GM04503 (cell line): ENCODE measurements at regions not wholly inside any gene's neighbourhood (a gene's known extent, or its start where the extent isn't known, plus 50 kb on each side); places are given as distances from the start of the nearest gene placed in this dataset.

Experiments used
- DNase-seq: peaks from one replicate; pipeline ENCODE4 v3.0.0-alpha.2; 2012; ENCODE audit warnings: low read depth

DNA sequence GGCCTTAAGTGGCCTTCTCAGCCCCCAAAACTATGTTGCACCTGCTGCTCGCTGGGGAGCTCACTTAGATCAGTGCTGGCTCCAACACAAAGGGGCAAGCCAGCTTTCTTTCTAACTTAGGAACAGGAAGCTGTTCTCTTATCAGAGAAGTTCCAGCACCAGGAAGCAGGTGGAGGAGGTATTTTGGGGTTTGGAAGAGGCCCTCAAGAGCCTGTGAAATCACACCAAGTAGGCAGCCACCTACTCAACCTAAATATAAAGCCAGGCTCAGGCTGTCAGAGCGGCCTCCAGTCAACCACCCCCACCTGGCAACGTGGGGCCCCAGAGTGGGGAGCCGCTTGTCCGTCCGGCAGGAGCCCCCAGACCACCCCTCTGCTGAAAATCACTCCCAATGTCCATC lies 152.8 kb downstream of the OLFM1 start:
- no peak for DNase-seq

DNA sequence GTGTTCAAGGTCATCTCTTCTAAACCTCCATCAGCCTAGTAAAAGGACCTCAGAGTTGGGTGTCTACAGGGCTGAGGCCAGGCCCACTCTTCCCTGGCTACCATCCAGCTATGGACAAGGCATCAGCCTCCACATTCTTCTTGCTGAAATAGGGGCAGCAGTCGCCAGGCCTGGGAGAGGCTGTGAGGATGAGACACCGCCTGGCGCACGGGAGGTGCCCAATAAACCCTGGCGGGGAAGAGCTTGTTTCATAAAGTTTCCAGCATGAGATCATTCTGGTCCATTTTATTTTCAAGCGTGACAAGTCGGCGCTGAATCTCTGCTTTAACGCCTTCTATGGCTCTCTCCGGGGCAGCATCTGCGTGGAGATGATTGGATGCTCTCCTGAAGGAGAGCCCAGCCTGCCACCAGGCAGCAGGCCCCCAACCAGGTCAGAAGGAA lies 153.4 kb downstream of the OLFM1 start:
- DNase-seq: no peak

DNA sequence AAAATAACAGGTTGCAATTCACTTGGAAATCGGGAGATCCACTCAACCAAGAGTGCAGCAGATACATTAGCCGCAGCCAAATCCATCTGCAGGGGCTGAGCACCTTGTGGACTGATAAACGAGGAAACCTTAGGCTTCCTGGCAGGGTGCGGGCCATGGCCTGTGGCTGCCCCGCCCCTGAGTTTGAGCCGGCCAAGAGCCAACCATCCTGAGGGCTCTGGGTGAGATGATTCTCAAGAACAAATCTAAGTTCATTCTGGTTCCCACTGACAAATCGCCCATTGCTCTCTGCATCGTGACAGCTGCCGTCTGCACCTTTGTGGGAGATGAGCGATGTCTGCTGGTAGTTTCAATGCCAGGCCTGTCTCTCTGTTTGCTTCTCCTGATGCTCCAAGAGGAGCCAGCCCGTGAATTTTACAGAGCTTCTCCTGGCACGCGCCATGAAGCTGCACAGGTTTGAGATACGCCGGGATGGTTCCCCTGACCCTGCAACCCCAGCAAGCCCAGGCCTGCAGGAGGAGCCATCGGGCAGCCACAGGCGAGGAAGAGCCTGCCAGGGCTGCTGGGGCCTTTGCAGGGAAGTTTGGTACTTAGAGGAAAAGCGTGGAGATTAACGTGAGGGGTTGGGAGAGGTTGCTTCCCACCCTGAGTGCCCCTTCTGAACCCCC lies 154.0 kb downstream of the OLFM1 start:
- DNase-seq: no peak

DNA sequence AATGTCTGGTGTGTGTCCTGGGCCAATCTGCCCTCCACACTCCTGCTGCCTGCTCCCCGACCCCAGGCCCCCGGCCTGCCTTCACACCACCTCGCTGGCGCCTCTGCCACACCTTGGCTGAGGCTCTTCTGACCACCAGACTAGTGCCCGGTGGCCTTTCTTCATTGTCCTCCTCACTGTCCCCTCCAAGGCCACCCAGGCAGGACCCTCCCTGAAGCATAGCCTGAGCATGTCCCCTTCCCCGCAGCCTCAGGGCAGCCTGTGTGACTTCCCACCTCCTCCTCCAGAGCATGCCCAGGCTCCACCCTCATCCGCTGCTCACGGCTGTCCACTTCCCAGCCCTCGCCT lies 154.6 kb downstream of the OLFM1 start:
- DNase-seq: no peak

DNA sequence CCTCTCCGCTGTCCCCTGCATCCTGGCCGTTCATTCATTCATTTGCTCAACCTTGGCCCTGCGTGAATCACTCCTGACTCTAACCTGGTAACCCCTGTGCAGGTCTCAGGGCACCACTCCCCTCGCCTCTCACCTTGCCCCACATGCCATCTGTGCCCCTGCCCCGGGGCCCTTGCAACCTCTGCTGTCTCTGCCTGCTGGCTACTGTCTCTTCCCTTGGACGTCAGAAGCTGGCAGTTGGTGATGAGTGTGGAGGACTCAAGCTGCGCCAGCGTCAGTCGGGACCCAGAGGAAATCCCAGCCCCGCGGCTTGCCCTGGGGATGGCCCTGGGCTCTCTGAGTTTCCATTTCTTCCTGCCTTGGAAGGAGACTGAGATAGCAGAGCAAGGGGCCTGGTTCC lies 154.9 kb downstream of the OLFM1 start:
- no peak for DNase-seq

DNA sequence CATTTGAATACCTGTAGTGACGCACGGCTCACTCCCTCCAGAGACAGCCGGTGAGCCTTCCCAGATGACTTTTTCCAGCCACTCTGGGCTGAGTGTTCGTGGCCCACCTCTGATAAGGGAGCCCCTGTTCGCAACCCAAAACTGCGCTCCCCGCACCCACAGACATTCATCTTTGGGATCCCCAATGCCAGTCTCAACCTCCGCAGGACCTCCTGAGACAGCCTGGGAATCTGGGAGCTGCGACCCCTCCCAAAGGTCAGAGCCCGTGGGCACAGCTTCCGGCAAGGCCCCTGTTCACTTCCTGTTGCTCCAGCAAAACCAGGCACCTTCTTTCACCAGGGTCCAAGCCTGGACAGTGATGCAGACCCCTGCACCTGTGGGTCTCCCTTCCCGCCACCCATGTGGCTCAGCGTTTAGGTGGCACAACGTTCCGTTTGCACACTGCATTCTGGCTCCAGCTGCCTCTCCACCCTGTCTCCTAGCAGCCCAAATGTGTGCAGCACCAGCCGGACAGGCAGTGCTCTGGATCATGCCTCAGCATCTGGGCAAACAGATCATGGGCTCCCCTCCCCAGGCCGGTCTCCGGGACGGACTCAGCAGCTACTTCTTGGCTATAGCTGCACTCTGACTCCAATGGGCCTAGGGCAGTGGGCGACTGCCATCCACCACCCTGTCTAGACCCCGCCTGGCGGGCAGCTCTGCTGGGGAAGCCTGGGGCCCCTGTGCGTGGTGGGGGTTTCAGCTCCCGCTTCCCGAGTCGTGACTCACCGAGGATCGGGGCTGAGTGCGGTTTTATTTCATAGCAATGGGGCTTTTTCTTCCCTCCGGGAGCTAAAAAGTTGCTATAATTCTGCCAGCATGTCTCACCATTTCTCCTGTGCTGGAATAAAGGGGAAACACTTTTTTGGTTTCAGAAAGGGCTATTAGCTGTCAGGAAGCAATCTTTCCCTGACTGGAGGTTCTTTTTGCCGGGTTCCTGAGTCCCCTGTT lies 156.0 kb downstream of the OLFM1 start:
- DNase-seq: no peak

DNA sequence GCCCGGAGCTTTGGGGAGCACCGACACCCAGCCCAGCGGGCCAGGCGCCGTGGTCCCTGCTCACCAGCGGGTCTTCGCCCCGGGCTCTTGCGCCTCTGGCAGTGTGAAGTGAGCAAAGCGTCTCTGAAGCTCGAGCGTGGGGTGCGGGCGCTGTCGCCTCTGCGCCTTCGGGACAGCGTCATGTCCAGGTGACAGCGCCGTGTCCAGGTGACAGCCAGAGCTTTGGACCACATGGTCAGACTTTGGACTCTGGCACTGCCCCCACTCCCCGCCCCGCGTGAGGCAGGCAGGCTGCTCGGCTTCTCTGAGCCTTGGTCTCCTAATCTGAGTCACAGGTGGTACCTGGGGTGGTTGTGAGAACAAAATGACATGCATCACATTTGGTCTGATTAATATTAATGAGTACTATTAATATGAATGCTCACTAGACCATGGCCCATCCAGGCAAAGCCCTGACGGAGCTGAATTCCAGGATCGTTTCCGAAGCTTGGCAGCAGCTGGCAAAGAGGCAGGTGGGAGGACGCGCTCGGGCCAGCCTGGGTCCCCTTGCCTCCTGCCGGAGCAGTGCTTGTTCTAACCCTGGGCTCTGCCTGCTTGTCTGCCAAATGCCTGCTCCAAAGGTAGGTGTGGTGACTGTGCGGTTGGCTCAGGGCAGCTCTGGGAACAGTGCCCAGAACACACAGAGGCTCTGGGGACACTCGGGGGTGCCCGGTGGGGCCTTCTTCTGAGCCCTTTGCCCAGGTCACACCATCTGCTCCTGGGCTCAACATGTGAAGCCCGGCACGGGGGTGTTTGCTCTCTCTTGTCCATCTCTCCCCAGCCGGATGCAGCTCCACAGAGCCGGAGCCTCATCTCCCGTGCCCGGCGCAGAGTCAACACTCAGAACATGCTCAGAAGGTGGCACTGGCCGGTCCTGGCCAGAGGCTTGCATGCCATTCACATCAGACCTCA lies 157.1 kb downstream of the OLFM1 start:
- no peak for DNase-seq

DNA sequence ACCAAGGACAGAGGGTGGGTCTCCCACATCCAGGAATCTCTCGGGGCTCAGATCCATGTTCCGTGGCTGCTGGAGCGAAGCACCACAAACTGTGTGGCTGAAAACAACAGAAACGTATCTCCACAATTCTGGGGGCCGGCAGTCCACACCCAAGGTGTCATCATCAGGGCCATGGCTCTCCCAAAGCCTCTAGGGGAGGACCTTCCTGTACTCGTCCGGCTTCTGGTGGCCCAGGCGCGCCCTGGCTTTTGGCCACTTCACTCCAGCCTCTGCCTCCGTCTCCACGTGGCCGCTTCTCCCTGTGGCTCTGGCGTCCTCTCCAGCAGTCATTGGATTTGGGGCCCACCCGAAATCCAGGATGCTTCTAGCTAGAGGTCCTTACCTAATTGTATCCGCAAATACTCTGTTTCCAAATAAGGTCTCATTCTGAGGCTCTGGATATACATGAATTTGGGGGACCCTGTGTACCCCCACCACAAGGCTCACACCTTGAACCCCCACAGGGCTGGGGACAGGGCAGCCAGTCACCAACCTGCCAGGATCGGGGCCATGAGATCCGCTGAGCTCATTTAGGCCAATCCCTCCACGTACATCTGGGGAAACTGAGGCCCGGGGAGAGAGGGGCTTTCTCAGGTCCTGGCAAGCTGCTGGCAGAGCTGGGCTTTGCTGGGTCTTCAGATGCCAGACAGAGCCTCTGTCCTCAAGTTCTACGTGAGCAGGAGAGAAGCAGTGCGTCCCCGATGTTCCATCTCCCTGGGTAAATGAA lies 158.2 kb downstream of the OLFM1 start:
- no peak for DNase-seq

DNA sequence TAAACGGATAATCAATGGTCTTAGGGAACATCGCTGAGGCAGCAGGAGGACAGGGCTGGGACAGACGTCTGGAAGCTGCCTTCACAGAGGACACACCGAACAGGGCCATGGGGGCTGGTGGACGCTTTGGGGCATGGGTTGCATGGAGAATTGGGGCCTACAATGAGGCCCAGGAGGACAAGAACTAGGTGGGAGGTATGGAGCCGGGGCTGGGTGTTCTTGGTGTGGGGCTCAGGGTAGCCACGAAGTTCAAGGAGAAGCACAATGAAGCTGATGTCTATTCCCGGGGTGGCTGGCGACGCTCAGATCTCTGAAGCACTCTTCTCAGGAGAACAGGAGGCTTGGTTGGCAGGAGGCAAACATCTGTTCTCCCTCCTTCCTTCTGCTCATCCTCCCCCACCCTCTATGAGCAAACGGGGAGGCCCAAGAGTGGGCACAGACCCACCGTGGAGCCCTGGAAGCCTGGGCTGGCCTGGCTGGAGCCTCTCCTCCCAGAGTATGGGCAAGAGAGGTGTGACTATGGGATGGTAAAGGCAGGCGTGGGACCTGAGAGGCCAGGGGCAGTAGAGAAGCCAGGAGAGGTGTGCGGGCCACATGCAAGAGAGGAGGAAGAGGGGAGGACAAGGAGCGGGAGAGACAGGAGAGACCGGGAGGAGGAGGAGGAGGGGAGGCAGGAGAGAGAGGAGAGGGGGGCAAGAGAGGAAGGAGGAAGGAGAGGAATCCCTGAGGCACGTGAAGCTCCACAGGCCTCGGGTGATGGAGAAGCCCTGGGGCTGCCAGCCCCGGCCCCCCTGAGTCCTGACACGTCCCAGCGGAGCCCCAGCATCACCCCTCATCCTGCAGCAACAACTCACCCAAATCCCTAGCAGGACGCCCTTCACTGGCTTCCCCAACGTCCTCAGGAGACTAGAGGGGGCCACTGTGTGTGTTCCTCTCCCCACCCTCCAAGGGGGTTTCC lies 159.1 kb downstream of the OLFM1 start:
- DNase-seq: no peak

DNA sequence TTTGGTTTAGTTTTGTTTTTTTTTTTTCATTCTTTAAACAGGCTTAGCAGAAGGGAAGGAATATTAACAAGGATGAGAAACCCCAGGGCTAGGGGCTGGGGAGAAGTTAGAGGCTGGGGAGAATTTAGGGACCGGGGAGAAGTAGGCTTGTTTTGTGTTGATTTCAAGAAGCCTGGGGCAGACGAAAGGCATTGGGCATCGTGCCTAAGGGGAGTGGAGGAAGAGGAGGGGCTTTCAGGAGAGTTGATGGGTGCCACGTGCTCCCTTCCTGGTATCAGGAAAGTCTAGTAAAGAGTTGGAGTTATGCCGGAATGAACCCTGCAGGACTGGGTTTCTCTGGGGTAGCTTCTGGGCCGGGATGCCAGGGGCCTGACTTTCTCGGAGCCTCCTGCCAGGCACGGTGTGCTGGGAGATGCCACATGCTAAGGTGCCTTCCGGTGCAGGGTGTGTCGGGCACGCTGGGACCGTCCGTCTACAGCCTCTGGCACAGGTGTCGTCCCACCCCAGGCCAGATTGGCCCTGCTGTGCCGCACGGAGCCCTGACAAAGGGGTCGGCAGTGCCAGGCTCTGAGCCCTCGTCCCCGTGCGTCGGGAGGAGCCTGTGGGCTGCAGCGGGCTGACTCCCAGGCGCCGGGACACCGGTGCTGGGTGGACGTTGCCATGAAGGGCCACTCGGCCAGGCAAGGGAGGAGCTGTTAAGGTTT lies 159.9 kb downstream of the OLFM1 start:
- DNase-seq: no peak

DNA sequence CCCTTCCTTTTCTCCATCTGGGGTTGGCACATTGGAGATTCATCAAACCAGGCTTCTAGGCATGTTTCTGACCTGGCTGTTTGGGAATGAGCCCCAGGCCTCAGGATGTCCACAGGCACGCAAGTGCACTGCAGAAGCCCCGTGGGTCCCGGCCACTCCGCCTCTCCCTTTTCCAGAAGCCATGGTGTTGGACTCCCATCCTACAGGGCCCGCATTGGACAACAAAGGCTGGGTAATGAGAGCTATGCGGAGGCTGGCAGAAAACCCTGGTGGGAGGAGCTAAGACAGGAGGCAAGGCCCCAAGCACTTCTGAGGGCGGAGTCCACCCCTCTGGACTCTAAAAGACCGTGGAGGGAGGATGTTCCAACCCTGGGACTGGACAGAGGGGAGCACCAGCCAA lies 160.6 kb downstream of the OLFM1 start:
- DNase-seq: no peak

DNA sequence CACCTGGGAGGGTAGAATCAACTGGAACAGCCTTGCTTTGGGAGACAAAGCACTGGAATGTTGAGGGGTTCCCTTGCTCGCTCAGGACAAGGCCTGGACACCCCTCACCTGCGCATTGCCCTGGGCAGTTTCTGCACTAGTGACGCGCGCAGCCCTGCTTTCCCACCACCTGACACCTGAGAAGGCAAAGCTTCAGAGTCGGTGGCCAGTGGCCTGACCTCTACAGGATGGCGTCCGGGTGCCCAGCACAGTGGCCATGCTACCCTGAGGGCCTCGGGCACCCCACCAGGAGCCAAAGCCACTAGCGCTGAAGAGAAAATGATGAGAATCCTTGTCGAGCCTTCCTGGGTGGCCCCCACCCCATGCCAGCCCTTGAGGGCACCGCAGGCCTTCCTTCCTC lies 161.3 kb downstream of the OLFM1 start:
- no peak for DNase-seq

DNA sequence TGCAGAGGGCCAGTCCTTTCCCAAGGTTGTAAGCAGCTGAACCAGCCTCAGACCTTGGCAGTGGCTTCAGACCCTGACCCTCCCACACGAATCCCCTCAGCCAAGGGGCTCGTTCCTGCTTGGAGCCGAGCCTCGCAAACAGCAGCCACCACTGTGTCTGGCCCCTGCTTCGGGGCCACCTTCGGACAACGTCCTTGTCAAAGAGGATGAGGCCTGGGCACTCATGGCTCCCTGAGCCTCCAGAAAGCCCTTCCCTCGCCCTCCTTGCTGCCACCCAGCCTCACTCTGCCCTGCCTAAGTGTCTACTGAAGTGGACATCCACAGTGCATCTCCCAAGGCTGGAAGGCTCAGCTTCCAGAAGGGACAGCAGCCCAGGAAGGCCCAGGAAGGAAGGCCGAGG lies 161.7 kb downstream of the OLFM1 start:
- no peak for DNase-seq

DNA sequence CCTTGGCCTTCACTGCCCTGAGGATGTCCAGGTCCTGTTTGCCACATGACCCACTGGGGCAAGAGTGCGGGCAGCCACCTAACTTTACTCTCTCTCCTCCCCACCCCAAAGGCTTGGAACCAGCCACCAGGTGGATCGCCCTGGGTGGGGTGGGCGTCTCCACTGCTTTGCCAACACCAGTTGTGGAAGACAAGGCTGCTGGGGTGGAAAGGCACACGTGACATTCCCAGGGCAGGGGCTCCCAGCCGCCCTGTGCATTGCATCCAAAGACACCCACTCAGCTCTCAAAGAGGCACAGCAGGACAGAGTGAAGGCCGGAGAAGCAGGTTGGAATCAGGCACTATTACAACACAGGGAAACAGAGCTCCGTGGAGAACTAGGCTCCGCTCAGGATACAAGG lies 162.2 kb downstream of the OLFM1 start:
- no peak for DNase-seq

DNA sequence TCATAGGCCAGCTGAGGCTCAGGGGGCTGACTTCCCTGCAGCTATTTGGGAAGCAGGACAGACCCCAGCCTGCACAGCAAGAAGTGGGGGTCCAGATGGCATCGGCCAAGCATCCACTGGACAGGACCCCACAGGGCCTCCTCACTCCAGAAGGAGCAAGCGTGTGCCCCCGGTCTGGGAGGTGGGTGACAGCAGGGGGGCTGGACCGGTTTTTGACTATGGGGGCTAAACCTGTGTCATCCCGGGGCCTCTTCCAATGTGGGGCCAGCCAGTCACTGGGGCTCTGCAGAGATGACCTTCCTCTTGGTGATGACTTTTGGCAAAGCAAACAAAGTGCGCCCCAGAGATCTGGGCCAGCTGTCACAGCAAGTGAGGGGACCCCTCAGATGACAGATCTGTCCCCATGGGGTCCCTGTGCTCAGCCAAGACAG lies 163.9 kb downstream of the OLFM1 start:
- no peak for DNase-seq

DNA sequence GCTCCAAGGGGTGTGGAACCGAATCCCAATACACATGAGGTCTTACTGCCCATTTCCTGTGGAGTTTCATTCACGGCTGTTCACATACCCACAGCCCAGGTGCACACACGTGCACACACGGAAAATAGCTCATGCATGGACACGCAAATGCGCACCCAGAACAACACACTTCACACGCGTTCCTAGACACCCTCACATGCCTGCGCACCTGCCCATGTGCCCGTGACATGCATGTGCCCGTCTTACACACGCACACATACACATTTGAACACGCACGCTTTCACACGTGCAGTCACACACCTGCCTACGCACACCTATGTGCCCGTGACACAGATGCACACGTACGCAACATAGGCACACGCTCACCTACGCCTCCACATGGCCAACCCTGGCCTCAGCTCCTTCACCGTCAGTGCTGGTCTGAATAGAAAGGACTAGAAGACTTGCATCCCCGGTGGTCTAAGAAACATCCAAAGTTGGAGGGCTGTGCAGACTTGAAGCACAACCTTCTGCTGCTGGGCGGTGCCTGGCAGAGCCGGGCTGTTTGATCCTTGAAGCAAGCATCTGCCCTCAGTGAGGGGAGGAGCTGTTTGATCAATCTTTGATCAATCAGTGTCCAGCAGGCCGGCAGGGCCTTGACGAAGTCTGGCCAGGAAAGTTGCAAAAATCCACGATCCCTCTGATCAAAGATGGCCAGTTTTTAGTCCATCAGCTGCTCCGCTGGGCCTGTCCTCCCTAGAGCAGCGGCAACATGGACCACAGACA lies 164.7 kb downstream of the OLFM1 start:
- DNase-seq: no peak

DNA sequence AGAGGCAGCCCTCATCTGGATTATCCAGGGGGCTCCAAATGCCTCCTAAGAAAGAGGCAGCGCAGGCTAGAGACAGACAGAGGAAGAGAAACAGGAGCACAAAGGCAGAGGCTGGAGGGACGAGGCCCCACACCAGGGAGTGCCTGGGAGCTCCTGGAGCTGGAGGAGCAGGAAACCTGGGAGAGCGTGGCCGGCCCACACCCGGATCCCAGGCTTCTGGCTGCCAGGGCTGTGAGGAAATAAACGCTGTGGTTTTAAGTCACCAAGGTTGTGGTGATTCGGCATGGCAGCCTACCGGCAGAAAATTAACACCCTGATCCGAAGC lies 165.5 kb downstream of the OLFM1 start:
- DNase-seq: no peak

DNA sequence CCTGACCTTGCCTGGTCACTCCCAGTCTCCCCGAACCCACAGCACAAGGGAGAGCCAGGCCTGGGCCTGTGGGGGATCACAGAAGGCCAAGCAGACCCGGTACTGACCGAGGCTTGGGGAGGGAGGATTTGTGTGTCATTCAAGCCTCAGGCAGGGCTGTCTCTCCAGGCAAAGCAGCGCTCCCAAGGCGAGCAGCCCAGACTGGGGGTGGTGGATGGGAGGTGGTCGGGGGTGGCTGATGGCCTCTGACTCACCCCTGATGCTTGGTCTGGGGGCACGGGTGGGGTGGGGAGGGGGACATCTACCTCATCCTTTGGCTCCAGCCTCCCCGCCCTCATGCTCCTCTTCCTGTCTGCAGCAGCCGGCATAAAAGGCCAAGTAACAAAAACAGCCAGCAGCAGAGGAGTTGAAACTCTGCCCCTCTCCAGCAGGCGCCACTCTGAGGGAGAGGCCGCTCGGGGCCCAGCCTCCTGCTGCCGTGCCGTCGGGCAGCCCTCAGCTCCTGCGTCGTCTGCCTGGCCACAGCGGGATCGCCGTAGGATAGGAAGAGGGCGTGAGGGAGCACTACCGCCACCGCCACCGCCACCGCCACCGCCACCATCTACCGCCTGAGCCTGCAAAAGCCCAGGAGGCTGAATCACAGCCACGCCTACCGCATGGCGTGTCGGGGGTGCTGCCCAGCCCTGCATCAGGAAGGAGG lies 166.0 kb downstream of the OLFM1 start:
- no peak for DNase-seq
